ENCODE measurements at regions not wholly inside any gene's neighbourhood (a gene's known extent, or its start where the extent isn't known, plus 50 kb on each side); places are given as distances from the start of the nearest gene placed in this dataset.

- no peak for TF ChIP-seq CTCF (IDR thresholded peaks at IDR 0.05; ENCODE audit: insufficient read depth, low read length)
- TF ChIP-seq REST (IDR thresholded peaks at IDR 0.05; ENCODE audit: insufficient replicate concordance, low read depth) = no peak
These were observed 52.8 kb upstream of the MEIS1 start for GRCh38 chr2:66382091-66382490.

Measured in HL-60 (cell line).